DOHH2 (cell line): ENCODE measurements at regions not wholly inside any gene's neighbourhood (a gene's known extent, or its start where the extent isn't known, plus 50 kb on each side); places are given as distances from the start of the nearest gene placed in this dataset.

Source experiments
- H3F3A ChIP-seq: fragments of 200-600 bp; sonication (generic), shearing (Covaris generic); 2 replicates; pipeline ENCODE4 v1.6.0; 2016; ENCODE audit warnings: antibody characterized with exemption, mild to moderate bottlenecking; ENCODE audit not compliant: control insufficient read depth, insufficient read depth
- H3K27ac ChIP-seq: fragments of 200-600 bp; sonication (generic); 2 replicates; pipeline ENCODE4 v1.5.1; 2014; ENCODE audit warnings: low read depth, mild to moderate bottlenecking, low read length, moderate library complexity
- H3K27me3 ChIP-seq: fragments of 200-600 bp; sonication (generic); 2 replicates; pipeline ENCODE4 v1.6.1; 2014; ENCODE audit warnings: mild to moderate bottlenecking, low read length, mixed read lengths; ENCODE audit not compliant: control insufficient read depth
- H3K36me3 ChIP-seq: fragments of 200-600 bp; sonication (generic); 2 replicates; pipeline ENCODE4 v1.6.1; 2014; ENCODE audit warnings: mild to moderate bottlenecking, low read length, moderate library complexity, mixed read lengths; ENCODE audit not compliant: control insufficient read depth
- H3K4me1 ChIP-seq: fragments of 200-600 bp; sonication (generic); 2 replicates; pipeline ENCODE4 v1.6.1; 2014; ENCODE audit warnings: mild to moderate bottlenecking, low read length, mixed read lengths; ENCODE audit not compliant: control insufficient read depth
- H3K4me2 ChIP-seq: fragments of 200-600 bp; sonication (generic); 2 replicates; pipeline ENCODE4 v1.6.0; 2014; ENCODE audit warnings: mild to moderate bottlenecking, low read length, moderate library complexity
- H3K4me3 ChIP-seq: fragments of 200-600 bp; sonication (generic); 2 replicates; pipeline ENCODE4 v1.5.1; 2014; ENCODE audit warnings: mild to moderate bottlenecking, low read length, mixed read lengths
- H3K79me2 ChIP-seq: fragments of 200-600 bp; sonication (generic); 2 replicates; pipeline ENCODE4 v1.6.1; 2014; ENCODE audit warnings: mild to moderate bottlenecking, low read length, mixed read lengths; ENCODE audit not compliant: control insufficient read depth
- H3K9me2 ChIP-seq: fragments of 200-600 bp; sonication (generic); replicated peaks from 2 replicates; pipeline ENCODE4 v1.6.1; 2014; ENCODE audit warnings: mild to moderate bottlenecking, low read length, mixed read lengths; ENCODE audit not compliant: control insufficient read depth
- H3K9me3 ChIP-seq: fragments of 200-600 bp; sonication (generic); 2 replicates; pipeline ENCODE4 v1.6.1; 2014; ENCODE audit warnings: antibody characterized with exemption, low read length, mixed read lengths; ENCODE audit not compliant: control insufficient read depth, insufficient read depth
- H4K20me1 ChIP-seq: fragments of 200-600 bp; sonication (generic); 2 replicates; pipeline ENCODE4 v1.6.0; 2014; ENCODE audit warnings: low read depth, mild to moderate bottlenecking, antibody characterized with exemption, low read length, moderate library complexity; ENCODE audit not compliant: control insufficient read depth, insufficient read depth
- CTCF ChIP-seq: fragments of 200-600 bp; sonication (generic); IDR thresholded peaks from one replicate; pipeline ENCODE4 v1.5.1; 2014; ENCODE audit warnings: antibody characterized with exemption, mild to moderate bottlenecking, low read depth, low read length; ENCODE audit not compliant: poor library complexity, severe bottlenecking
- EZH2phosphoT487 ChIP-seq: fragments of 200-600 bp; sonication (generic); IDR thresholded peaks from 2 replicates; pipeline ENCODE4 v1.6.1; 2017; ENCODE audit warnings: borderline replicate concordance, mild to moderate bottlenecking, antibody characterized with exemption, low read length, moderate library complexity, mixed read lengths

- Histone ChIP-seq H4K20me1 (no peaks in the 10 kb centered on the region), H3K4me1 (no peaks in the 10 kb centered on the region), H3K9me3 (no peaks in the 10 kb centered on the region), H3K79me2 (no peaks in the 10 kb centered on the region), H3F3A (no peaks in the 10 kb centered on the region), H3K9me2 (no peaks in the 10 kb centered on the region), H3K27me3 (0 out of 2 replicates have a peak, but pooled peaks cover 1% of the 10 kb centered on the region), H3K27ac (no peak overlapping the region), H3K4me2 (no peak overlapping the region), H3K4me3 (no peak overlapping the region), H3K36me3 (no peaks in the 10 kb centered on the region)
- no peak for TF ChIP-seq CTCF
- no peak for TF ChIP-seq EZH2phosphoT487
These were observed 61.4 kb upstream of the ZNF648 start for GRCh38 chr1:182122913-182123260.

GRCh38 chr1:182122256-182122912 is 60.9 kb upstream of the ZNF648 start:
- Histone ChIP-seq H3K79me2 (no peaks in the 10 kb centered on the region), H3K4me2 (no peak overlapping the region), H3K4me3 (no peak overlapping the region), H3K9me3 (no peaks in the 10 kb centered on the region), H3F3A (no peaks in the 10 kb centered on the region), H4K20me1 (no peaks in the 10 kb centered on the region), H3K4me1 (no peaks in the 10 kb centered on the region), H3K36me3 (no peaks in the 10 kb centered on the region), H3K9me2 (no peaks in the 10 kb centered on the region), H3K27ac (no peak overlapping the region), H3K27me3 (no peaks in the 10 kb centered on the region)
- TF ChIP-seq EZH2phosphoT487 (no peak), CTCF (no peak)

GRCh38 chr1:182121787-182122186 is 60.3 kb upstream of the ZNF648 start:
- Histone ChIP-seq H3K9me3 (no peaks in the 10 kb centered on the region), H3K36me3 (no peaks in the 10 kb centered on the region), H3F3A (no peaks in the 10 kb centered on the region), H3K9me2 (no peaks in the 10 kb centered on the region), H3K4me1 (no peaks in the 10 kb centered on the region), H3K4me3 (no peak overlapping the region), H3K4me2 (no peak overlapping the region), H3K27me3 (no peaks in the 10 kb centered on the region), H3K79me2 (no peaks in the 10 kb centered on the region), H3K27ac (no peak overlapping the region), H4K20me1 (no peaks in the 10 kb centered on the region)
- TF ChIP-seq CTCF = no peak
- TF ChIP-seq EZH2phosphoT487 = no peak
